GM12878 (cell line): ENCODE measurements at regions not wholly inside any gene's neighbourhood (a gene's known extent, or its start where the extent isn't known, plus 50 kb on each side); places are given as distances from the start of the nearest gene placed in this dataset.

Experiments
- ATAC-seq: fragments of 200-7000 bp; cut with Tn5 transposase; 3 replicates; pipeline ENCODE4 v1.9.1; 2020; ENCODE audit warnings: mild to moderate bottlenecking, moderate library complexity
- BruUV-seq: library from RNA; stranded (reverse); fragments of 400-500 nt; replicated peaks from 2 replicates; lab custom pipeline; 2021; lab: Mats Ljungman, UMichigan
- CTCF ChIA-PET: fragments of 300-600 bp; sonication (Branson Sonifier 250); formaldehyde crosslinking; extraction: SDS; loops from one replicate; lab custom pipeline; 2021; ENCODE audit warnings: inconsistent platforms; lab: Yijun Ruan, JAX
- POLR2A ChIA-PET: fragments of 350-600 bp; formaldehyde crosslinking; extraction: SDS; loops from one replicate; lab custom pipeline; 2021; ENCODE audit warnings: inconsistent platforms; lab: Charles Lee
- RAD21 ChIA-PET: fragments of 300-600 bp; sonication (Branson Sonifier 250); formaldehyde crosslinking; loops from one replicate; lab custom pipeline; 2023; ENCODE audit warnings: antibody characterized with exemption; ENCODE audit not compliant: unreplicated experiment; lab: Charles Lee
- SMC1A ChIA-PET: fragments of 300-600 bp; sonication (Branson Sonifier 250); formaldehyde crosslinking; loops from one replicate; lab custom pipeline; 2023; ENCODE audit not compliant: unreplicated experiment, uncharacterized antibody; lab: Charles Lee
- DNase-seq: peaks from one replicate; pipeline ENCODE4 v3.0.0-alpha.2; 2011; ENCODE audit warnings: low read depth, low spot score
- FAIRE-seq: peaks from 3 replicates; lab custom pipeline; 2011; peaks lifted over from hg19 to GRCh38; lab: Jason Lieb, UNC
- H2AFZ ChIP-seq: 2 replicates; pipeline ENCODE4 v1.6.0; 2011; ENCODE audit warnings: low read depth, low read length, control low read depth; ENCODE audit not compliant: control insufficient read depth
- H3K27ac ChIP-seq: 2 replicates; pipeline ENCODE4 v1.5.1; 2011; ENCODE audit warnings: control low read depth; ENCODE audit not compliant: control insufficient read depth, insufficient read depth
- H3K27me3 ChIP-seq, 2 experiments: replicated peaks in 1 of 2; 2 replicates each; pipeline versions ENCODE4 v1.6.0 to v1.6.1; 2011; ENCODE audit warnings: low read length in 1 of 2; ENCODE audit not compliant: control insufficient read depth in 2 of 2, insufficient read depth in 2 of 2
- H3K36me3 ChIP-seq, 2 experiments: 2 replicates each; pipeline ENCODE4 v1.5.1; 2011; ENCODE audit warnings: low read length in 1 of 2; ENCODE audit not compliant: control insufficient read depth in 2 of 2, insufficient read depth in 2 of 2
- H3K4me1 ChIP-seq: 2 replicates; pipeline ENCODE4 v1.6.1; 2011; ENCODE audit warnings: mild to moderate bottlenecking, low read length, moderate library complexity, mixed read lengths; ENCODE audit not compliant: control insufficient read depth, insufficient read depth
- H3K4me2 ChIP-seq: 2 replicates; pipeline ENCODE4 v1.6.0; 2011; ENCODE audit warnings: control low read depth; ENCODE audit not compliant: control insufficient read depth, insufficient read depth
- H3K4me3 ChIP-seq: fragments of 200-600 bp; sonication (generic); 2 replicates; pipeline ENCODE4 v1.5.1; 2016
- H3K79me2 ChIP-seq: 2 replicates; pipeline ENCODE4 v1.6.0; 2011; ENCODE audit warnings: low read length; ENCODE audit not compliant: control insufficient read depth, insufficient read depth
- H3K9ac ChIP-seq: 2 replicates; pipeline ENCODE4 v1.8.0; 2011; ENCODE audit warnings: low read length, control low read depth, mixed read lengths; ENCODE audit not compliant: control insufficient read depth, insufficient read depth
- H3K9me3 ChIP-seq: replicated peaks from 3 replicates; pipeline ENCODE4 v1.5.1; 2011; ENCODE audit warnings: mild to moderate bottlenecking, low read length; ENCODE audit not compliant: control insufficient read depth, insufficient read depth
- H4K20me1 ChIP-seq: 2 replicates; pipeline ENCODE4 v1.6.0; 2011; ENCODE audit not compliant: control insufficient read depth, insufficient read depth
- CBFB ChIP-seq: IDR thresholded peaks from 2 replicates; pipeline ENCODE4 v1.6.1; 2016; ENCODE audit warnings: antibody characterized with exemption, low read depth
- EP300 ChIP-seq, 2 experiments: fragments of 150-350 bp in 1 of 2; IDR thresholded peaks; 2 replicates each; pipeline ENCODE4 v1.6.1; 2011 to 2012; ENCODE audit warnings: low read depth in 2 of 2, low read length in 2 of 2, borderline replicate concordance in 1 of 2, improper control_type of control experiment in 1 of 2, inconsistent platforms in 1 of 2; ENCODE audit not compliant: control insufficient read depth in 1 of 2
- KLF5 ChIP-seq: fragments of 450-650 bp; IDR thresholded peaks from 2 replicates; pipeline ENCODE4 v1.6.1; 2014; ENCODE audit warnings: mild to moderate bottlenecking; ENCODE audit not compliant: partially characterized antibody
- MYC ChIP-seq: IDR thresholded peaks from 2 replicates; pipeline ENCODE4 v1.6.1; 2011; ENCODE audit warnings: mild to moderate bottlenecking, low read length, moderate library complexity, inconsistent platforms; ENCODE audit not compliant: insufficient read depth, insufficient replicate concordance, insufficient read length, severe bottlenecking
- PAX5 ChIP-seq: IDR thresholded peaks from 2 replicates; pipeline ENCODE4 v1.6.1; 2011; ENCODE audit warnings: low read depth, low read length, borderline replicate concordance
- SIN3A ChIP-seq: IDR thresholded peaks from 2 replicates; pipeline ENCODE4 v1.6.1; 2012; ENCODE audit warnings: low read depth, low read length, improper control_type of control experiment
- SPI1 ChIP-seq: IDR thresholded peaks from 2 replicates; pipeline ENCODE4 v1.6.1; 2011; ENCODE audit warnings: low read depth, mild to moderate bottlenecking, low read length, moderate library complexity, borderline replicate concordance; ENCODE audit not compliant: insufficient read depth
- SUZ12 ChIP-seq: fragments of 200-600 bp; sonication (generic); IDR thresholded peaks from one replicate; pipeline ENCODE4 v1.6.1; 2018; ENCODE audit warnings: antibody characterized with exemption, mild to moderate bottlenecking; ENCODE audit not compliant: unreplicated experiment
- WRNIP1 ChIP-seq: IDR thresholded peaks from 2 replicates; pipeline ENCODE4 v1.6.1; 2011; ENCODE audit warnings: low read depth, low read length, improper control_type of control experiment, borderline replicate concordance
- YBX1 ChIP-seq: fragments of 450-650 bp; IDR thresholded peaks from 2 replicates; pipeline ENCODE4 v1.6.1; 2016; ENCODE audit warnings: antibody characterized with exemption
- ZNF24 ChIP-seq: fragments of 450-650 bp; IDR thresholded peaks from 2 replicates; pipeline ENCODE4 v1.6.1; 2017; ENCODE audit warnings: antibody characterized with exemption, mild to moderate bottlenecking
- ZNF274 ChIP-seq: IDR thresholded peaks from one replicate; pipeline ENCODE4 v1.8.0; 2011; ENCODE audit not compliant: insufficient read length, insufficient read depth
- ZSCAN29 ChIP-seq: fragments of 450-650 bp; IDR thresholded peaks from 2 replicates; pipeline ENCODE4 v1.6.1; 2017; ENCODE audit warnings: mild to moderate bottlenecking, moderate library complexity
- WGBS: methylation state at CpG from one replicate; pipeline ENCODE4 v1.1.6; 2016; ENCODE audit warnings: low lambda C conversion rate; ENCODE audit not compliant: insufficient replicate concordance, insufficient coverage; ENCODE audit errors: missing lambda C conversion rate; 5-methylcytosine and 5-hydroxymethylcytosine counted together
- in situ Hi-C: fragments of 300-500 bp; cut with MboI; formaldehyde crosslinking; loops from 9 replicates; pipeline ENCODE4 v1.14.3; 2018; ENCODE audit warnings: mixed read lengths
- intact Hi-C: fragments of 100-400 bp; cut with micrococcal nuclease; formaldehyde crosslinking; loops from one replicate; pipeline ENCODE4 v1.14.2; 2022; ENCODE audit not compliant: unreplicated experiment
- TF ChIP-seq, protein P1 (sequence below): IDR thresholded peaks from 2 replicates; pipeline ENCODE4 v1.6.1; 2012; ENCODE audit warnings: improper control_type of control experiment, low read depth, low read length; ENCODE audit not compliant: insufficient replicate concordance
- TF ChIP-seq, protein P2 (sequence below): IDR thresholded peaks from 2 replicates; pipeline ENCODE4 v1.6.1; 2012; ENCODE audit warnings: low read depth, low read length, improper control_type of control experiment
- TF ChIP-seq, protein P3 (sequence below): fragments of 450-650 bp; IDR thresholded peaks from 2 replicates; pipeline ENCODE4 v1.6.1; 2017; ENCODE audit warnings: antibody characterized with exemption, mild to moderate bottlenecking, moderate library complexity

- Histone ChIP-seq H3K4me2 (no peak overlapping the region), H3K9ac (no peak overlapping the region), H3K79me2 (no peaks in the 10 kb centered on the region), H3K4me3 (no peak overlapping the region), H3K27ac (no peak overlapping the region), H3K4me1 (no peaks in the 10 kb centered on the region), H3K36me3 (no peaks in the 10 kb centered on the region), H3K9me3 (no peaks in the 10 kb centered on the region), H2AFZ (no peak overlapping the region), H4K20me1 (no peaks in the 10 kb centered on the region), H3K27me3 (no peaks in the 10 kb centered on the region)
- FAIRE-seq, result no peak
- ATAC-seq, result no peak
- no TSS peak for BruUV-seq
- ChIA-PET CTCF (interaction anchor here (0.6 kb wide), 1 partner anchor 45 kb away, joined by 3 read pairs; no protein-coding TSS in a partner anchor), SMC1A (interaction anchor here (1.0 kb wide), 1 partner anchor 75 kb away, joined by 3 read pairs; no protein-coding TSS in a partner anchor), POLR2A (no interaction called here), RAD21 (no interaction called here)
- intact Hi-C loops (no loop called here), in situ Hi-C loops (no loop called here)
- no peak for DNase-seq
- 62% methylated on average over 2 of the region's 2 CpGs for WGBS
- TF ChIP-seq SUZ12 (no peak), CBFB (no peak), YBX1 (no peak), KLF5 (no peak), SIN3A (no peak), WRNIP1 (no peak), ZNF274 (no peak), EP300 (IDR thresholded peaks at IDR 0.05; ENCODE audit: borderline replicate concordance in 1 of 2, control insufficient read depth in 1 of 2, low read depth in 2 of 2, low read length in 2 of 2) (no peak), SPI1 (no peak), ZNF24 (no peak), PAX5 (no peak), ZSCAN29 (no peak), MYC (no peak)
- TF ChIP-seq, protein P1, sequence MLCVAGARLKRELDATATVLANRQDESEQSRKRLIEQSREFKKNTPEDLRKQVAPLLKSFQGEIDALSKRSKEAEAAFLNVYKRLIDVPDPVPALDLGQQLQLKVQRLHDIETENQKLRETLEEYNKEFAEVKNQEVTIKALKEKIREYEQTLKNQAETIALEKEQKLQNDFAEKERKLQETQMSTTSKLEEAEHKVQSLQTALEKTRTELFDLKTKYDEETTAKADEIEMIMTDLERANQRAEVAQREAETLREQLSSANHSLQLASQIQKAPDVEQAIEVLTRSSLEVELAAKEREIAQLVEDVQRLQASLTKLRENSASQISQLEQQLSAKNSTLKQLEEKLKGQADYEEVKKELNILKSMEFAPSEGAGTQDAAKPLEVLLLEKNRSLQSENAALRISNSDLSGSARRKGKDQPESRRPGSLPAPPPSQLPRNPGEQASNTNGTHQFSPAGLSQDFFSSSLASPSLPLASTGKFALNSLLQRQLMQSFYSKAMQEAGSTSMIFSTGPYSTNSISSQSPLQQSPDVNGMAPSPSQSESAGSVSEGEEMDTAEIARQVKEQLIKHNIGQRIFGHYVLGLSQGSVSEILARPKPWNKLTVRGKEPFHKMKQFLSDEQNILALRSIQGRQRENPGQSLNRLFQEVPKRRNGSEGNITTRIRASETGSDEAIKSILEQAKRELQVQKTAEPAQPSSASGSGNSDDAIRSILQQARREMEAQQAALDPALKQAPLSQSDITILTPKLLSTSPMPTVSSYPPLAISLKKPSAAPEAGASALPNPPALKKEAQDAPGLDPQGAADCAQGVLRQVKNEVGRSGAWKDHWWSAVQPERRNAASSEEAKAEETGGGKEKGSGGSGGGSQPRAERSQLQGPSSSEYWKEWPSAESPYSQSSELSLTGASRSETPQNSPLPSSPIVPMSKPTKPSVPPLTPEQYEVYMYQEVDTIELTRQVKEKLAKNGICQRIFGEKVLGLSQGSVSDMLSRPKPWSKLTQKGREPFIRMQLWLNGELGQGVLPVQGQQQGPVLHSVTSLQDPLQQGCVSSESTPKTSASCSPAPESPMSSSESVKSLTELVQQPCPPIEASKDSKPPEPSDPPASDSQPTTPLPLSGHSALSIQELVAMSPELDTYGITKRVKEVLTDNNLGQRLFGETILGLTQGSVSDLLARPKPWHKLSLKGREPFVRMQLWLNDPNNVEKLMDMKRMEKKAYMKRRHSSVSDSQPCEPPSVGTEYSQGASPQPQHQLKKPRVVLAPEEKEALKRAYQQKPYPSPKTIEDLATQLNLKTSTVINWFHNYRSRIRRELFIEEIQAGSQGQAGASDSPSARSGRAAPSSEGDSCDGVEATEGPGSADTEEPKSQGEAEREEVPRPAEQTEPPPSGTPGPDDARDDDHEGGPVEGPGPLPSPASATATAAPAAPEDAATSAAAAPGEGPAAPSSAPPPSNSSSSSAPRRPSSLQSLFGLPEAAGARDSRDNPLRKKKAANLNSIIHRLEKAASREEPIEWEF, result no peak
- TF ChIP-seq, protein P2, sequence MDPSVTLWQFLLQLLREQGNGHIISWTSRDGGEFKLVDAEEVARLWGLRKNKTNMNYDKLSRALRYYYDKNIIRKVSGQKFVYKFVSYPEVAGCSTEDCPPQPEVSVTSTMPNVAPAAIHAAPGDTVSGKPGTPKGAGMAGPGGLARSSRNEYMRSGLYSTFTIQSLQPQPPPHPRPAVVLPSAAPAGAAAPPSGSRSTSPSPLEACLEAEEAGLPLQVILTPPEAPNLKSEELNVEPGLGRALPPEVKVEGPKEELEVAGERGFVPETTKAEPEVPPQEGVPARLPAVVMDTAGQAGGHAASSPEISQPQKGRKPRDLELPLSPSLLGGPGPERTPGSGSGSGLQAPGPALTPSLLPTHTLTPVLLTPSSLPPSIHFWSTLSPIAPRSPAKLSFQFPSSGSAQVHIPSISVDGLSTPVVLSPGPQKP, result no peak
- TF ChIP-seq, protein P3, sequence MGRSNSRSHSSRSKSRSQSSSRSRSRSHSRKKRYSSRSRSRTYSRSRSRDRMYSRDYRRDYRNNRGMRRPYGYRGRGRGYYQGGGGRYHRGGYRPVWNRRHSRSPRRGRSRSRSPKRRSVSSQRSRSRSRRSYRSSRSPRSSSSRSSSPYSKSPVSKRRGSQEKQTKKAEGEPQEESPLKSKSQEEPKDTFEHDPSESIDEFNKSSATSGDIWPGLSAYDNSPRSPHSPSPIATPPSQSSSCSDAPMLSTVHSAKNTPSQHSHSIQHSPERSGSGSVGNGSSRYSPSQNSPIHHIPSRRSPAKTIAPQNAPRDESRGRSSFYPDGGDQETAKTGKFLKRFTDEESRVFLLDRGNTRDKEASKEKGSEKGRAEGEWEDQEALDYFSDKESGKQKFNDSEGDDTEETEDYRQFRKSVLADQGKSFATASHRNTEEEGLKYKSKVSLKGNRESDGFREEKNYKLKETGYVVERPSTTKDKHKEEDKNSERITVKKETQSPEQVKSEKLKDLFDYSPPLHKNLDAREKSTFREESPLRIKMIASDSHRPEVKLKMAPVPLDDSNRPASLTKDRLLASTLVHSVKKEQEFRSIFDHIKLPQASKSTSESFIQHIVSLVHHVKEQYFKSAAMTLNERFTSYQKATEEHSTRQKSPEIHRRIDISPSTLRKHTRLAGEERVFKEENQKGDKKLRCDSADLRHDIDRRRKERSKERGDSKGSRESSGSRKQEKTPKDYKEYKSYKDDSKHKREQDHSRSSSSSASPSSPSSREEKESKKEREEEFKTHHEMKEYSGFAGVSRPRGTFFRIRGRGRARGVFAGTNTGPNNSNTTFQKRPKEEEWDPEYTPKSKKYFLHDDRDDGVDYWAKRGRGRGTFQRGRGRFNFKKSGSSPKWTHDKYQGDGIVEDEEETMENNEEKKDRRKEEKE, result no peak
These were observed 635.1 kb downstream of the EPHA3 start for GRCh38 chr3:89742546-89742945.
